Effector CD8-positive, alpha-beta T cell (primary cell): ENCODE measurements at regions not wholly inside any gene's neighbourhood (a gene's known extent, or its start where the extent isn't known, plus 50 kb on each side); places are given as distances from the start of the nearest gene placed in this dataset.

Source experiments
- DNase-seq: peaks from one replicate; lab custom pipeline; 2025; lab: John Stamatoyannopoulos, UW

DNA sequence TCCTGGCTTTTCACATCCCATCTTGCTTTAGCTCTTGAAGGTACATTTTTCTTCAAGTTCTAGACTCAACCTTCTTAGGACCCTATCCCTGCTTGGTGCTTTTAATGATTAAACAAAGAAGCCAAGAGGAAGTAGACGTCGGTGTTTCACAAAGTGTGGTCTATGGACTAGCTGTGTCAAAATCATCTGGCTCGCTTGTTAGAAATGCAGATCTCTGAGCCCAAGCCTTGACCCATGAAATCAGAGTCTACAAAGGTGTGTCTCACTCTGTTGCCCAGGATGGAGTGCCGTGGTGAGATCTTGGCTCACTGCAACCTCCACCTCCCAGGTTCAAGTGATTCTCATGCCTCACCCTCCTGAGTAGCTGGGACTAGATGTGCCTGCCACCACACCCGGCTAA, 295.5 kb upstream of the KAZN start:
- DNase-seq, result no peak

- DNase-seq, result no peak
These were observed 294.1 kb upstream of the KAZN start for GRCh38 chr1:14304381-14304865.

GRCh38 chr1:14308460-14308859, 290.0 kb upstream of the KAZN start:
- DNase-seq, result no peak

- no peak for DNase-seq
These were observed 288.5 kb upstream of the KAZN start for GRCh38 chr1:14309984-14310383.

DNA sequence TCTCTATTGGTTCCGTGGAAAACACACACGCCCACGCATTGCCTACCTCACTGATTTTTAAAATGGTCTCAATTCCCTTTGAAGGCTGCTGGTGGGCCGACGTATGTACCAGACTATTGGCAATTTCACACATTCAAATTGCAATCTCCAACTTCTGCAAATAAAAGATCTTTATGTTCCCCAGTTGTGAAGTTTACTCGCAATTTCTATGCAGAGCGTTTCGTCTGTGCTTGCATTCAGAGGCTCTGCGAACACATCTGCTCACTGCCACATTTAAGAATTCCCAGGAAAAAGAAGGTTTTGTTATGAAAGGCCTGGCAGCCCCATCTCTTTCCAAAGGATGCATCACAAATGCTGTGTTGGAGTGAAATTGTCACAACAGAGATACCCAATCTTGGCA, 288.0 kb upstream of the KAZN start:
- no peak for DNase-seq

GRCh38 chr1:14313731-14314431, 284.6 kb upstream of the KAZN start:
- DNase-seq, result no peak

- DNase-seq, result no peak
These were observed 279.7 kb upstream of the KAZN start for GRCh38 chr1:14318830-14319229.

DNA sequence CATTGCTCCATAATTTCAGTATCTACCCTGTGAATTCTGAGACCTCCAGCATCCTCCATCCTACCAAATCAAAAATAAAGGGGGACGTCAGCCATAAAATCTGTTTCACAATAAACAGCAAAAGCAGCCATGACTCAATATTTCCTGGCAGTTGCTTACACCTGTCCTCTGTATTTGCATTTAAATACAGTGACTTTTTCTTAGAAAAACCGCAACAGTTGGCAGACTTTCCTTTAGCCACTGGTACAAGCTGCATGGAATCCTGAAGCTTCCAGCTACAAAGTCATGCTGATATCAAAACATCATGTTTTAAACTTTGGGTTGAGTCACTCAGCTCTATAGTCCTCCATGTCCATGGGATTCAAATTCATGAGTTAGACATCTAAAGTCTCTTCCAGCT, 278.0 kb upstream of the KAZN start:
- DNase-seq, result no peak

DNA sequence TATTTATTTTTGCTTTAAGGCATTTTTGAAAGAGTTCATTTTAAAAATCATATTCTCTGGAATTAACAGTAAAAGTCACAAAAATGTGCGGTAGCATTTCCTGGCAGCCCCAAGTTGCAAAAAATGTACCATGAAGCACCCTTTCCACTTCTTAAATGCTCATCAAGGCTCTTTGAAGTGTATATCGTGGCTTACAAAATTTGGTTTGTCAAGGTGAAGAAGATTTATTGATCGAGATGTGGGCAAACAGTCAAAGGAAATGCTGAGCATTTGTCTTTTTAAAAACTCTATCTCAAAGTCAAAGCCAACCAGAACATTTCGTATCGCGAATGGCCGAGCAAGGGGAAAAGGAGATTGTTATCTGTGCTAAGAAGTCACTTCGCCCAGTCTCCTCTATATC, 277.5 kb upstream of the KAZN start:
- DNase-seq, result no peak

DNA sequence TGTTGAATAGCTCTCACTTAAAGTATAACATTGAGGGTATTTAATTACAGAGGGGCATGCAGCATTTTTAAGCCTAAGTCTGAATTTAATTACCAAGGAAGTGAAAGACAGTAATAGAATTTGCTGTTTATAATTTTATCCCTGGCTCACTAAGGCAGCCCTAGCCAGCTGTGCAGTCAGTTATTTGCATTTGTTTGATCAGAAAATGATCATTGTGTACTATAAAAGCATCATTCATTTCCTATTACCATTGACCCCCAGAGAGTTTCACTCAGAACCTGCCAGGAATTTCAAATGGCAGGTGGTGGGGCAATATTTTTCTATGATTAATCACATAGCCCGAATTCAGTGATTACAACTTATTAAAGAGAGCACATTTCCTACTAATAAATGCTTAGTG, 277.1 kb upstream of the KAZN start:
- no peak for DNase-seq

GRCh38 chr1:14323568-14324247, 274.8 kb upstream of the KAZN start:
- no peak for DNase-seq

DNA sequence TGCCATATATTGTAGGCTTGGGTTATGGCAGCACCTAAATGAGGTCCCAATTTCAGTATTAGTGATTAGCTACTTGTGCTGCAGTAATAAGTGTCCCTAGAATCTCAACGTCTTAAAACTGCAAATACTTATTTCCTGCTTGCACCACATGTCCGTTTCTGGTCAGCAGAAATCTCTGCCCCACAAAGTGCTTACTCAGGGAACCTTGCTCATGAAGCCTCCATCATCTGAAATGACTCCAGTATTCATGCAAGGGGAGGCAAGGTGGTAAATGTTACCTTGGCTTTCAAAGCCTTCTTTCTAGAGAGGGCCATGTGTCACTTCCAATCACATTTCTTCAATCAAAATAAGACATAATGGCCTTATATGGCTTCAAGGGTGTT, 274.2 kb upstream of the KAZN start:
- no peak for DNase-seq

DNA sequence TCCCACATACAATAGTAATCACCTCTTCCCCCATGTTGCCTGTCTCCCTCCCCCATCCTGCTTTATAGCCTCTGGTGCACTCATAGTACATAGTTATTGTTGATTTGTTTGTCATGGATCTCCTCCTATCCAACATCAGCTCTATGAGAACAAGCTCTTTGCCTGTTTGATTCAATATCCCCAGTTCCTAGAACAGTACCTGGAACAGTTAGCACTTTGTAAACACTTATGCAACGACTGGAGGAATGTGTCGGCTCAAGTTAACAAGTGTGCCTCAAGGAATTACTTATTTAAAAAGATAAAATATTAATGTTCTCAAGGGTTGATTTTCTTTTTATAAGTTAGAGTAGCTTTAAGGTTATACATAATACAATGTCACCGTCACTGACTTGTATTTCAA, 271.6 kb upstream of the KAZN start:
- DNase-seq, result no peak

DNA sequence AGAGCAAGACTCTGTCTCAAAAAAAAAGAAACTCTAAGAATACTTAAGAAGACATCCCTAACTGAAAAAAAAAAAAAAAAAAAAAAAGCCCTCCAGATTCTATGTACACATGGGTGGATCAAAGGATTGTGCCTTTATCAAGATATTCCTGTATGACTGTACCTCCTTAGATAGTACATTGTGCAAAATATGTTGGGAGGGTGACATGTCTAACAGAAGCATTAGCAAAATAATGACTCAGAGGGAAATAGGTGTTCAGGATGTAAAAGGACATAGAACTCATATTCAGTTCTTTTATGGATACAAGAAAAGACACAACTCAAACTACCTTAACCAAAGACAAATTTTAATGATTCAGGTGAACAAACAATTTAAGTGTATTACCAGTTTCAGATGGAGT, 269.8 kb upstream of the KAZN start:
- no peak for DNase-seq

DNA sequence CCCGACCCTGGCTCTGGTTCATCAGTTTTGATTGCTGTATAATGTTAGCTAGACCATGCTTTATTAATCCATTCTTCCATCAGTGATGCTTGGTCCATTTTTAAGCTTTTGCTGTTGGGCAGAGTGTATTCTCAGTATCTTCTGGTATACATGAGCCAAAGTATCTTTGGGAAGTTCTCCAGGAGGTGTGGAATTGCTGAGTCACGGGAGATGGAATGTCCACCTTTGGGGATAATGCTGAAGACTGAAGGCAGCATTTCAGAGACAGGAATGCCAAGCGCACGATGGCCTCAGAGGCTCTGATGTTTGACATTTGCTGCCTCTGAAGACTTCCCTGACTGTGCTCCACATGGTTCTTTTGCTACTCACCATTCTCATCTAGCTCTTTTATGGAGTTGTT, 266.3 kb upstream of the KAZN start:
- no peak for DNase-seq

DNA sequence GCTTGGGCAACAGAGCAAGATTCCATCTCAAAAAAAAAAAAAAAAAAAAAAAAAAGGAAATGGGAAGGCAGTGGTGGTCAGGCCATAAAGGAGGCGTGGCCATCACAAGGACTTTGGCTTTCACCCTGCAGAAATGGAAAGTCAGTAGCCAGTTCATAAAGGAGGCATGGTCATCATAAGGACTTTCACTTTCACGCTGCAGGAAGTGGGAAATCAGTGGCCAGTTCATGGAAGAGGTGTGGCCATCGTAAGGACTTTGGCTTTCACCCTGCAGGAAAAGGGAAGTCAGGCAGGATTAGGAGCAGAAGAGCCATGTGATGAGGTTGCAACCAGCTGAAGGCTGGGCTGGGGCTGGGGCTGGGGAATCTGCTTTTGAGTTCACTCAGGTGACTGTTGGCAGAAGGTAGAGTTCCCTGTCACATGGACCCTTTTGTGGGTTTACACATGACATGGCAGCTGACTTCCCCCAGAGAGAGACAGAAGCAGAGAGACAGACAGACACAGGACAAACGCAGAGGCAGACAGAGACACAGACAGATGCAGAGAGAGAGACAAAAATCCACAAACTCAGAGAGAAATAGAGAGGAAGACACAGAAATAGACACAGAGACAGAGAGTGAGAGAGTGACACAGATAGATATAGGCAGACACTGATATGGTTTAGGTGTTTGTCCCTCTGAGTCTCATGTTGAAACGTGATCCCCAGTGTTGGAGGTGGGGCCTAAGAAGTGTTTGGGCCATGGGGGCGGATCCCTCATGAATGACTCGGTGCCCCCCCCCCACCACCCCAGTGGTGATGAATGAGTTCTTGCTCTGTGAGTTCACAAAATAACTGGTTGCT, 263.9 kb upstream of the KAZN start:
- no peak for DNase-seq

GRCh38 chr1:14338509-14338908, 260.0 kb upstream of the KAZN start:
- DNase-seq, result no peak

DNA sequence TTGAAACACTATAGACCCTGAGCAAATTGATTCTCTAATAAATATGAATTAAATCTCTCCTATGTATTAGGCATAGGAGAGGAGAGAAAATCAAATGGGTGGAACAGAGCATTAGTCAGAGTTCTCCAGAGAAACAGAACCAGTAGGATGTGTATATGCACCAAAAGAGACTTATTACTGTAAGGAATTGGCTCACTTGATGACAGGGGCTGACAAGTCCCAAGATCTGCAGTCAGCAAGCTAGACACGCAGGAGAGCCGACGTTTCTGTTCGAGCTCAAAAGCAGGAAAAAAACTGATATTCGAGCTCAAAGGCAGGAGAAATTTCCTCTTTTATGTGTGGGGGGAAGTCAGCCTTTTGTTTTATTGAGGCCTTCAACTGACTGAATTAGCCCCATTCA, 259.2 kb upstream of the KAZN start:
- no peak for DNase-seq

DNA sequence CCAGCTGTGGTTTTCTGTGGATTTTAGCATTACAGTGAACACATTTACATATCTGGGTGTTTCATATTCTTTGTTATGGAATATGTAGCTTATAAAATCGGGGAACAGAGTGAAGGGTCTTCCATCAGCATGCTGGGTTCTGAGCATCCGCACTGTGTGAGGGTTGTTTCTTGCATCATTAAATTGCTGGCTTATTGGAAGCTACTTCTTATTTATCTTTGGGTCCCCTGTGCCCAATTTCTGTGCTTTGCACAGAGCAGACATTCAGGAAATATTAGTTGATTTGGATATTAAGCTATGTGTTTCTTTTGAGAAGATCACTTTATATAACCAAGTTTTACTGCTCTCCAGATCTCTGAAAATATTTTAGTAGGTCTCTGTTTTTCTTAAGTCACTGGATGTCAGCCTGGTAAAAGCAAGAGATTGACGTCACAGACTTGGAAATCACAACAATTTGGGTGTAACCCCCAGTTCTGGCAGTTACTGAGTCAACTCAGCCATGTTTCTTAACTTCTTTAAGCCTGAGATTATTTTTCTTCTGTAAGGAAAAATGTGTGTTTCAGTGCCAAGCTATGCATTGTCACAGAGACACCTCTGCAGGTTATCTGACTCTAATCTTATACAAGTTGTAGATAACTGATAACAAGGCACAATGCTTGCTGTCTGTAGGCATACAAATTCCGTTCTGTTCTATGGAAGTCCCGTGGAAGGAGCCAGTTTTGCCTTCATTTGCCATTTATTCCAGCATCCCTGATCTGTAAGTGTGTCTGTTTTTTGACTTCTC, 258.3 kb upstream of the KAZN start:
- DNase-seq, result no peak

- no peak for DNase-seq
These were observed 257.3 kb upstream of the KAZN start for GRCh38 chr1:14341147-14341546.

DNA sequence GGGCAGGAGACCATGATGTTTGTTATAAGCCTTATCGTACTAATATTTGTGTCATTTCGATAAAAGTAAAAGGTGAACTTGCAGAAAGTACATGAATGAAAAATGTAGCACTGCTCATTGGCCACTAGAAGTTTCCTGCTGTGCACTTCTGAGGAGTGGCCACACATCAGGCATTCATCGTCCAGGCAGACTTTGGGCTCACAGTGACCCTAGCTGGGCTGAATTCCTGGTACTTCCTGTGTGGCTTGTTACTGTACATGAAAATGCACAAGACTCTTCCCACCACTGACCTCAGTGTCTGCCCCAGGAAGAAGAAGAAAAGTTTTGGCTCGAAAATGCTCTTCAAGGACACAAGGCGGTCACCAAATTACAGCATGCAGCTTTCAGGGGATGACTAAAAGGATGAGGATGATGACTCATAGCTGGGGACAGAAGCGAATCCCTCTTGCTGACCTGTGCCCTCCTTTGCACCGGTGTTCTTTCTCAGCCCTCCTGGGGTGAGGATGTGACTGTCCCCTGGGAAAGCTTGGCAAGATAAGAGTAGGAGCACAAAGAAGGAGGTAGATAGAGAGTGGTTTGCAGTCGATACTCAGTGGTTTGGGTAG, 252.4 kb upstream of the KAZN start:
- no peak for DNase-seq

GRCh38 chr1:14347186-14347585, 251.3 kb upstream of the KAZN start:
- no peak for DNase-seq
